MCF 10A (cell line): ENCODE measurements at regions not wholly inside any gene's neighbourhood (a gene's known extent, or its start where the extent isn't known, plus 50 kb on each side); places are given as distances from the start of the nearest gene placed in this dataset.

Source experiments
- BruUV-seq: library from RNA; stranded (reverse); fragments of 400-500 nt; replicated peaks from 2 replicates; lab custom pipeline; 2021; lab: Mats Ljungman, UMichigan
- CTCF ChIA-PET: fragments of 300-600 bp; sonication (Branson Sonifier 250); formaldehyde crosslinking; extraction: SDS; loops from one replicate; lab custom pipeline; 2021; ENCODE audit warnings: antibody characterized with exemption, inconsistent platforms; lab: Yijun Ruan, JAX
- POLR2A ChIA-PET: fragments of 300-600, 350-650 bp; sonication (Branson Sonifier 250); formaldehyde crosslinking; extraction: SDS; loops from one replicate; lab custom pipeline; 2020; ENCODE audit warnings: antibody characterized with exemption, inconsistent platforms; lab: Yijun Ruan, JAX
- DNase-seq: peaks from one replicate; pipeline ENCODE4 v3.0.0-alpha.2; 2018; ENCODE audit not compliant: unreplicated experiment
- H3K27ac Mint-ChIP-seq: one replicate; pipeline ENCODE4 v1.8.0; 2022; ENCODE audit warnings: mild to moderate bottlenecking, low read depth, mixed read lengths; ENCODE audit not compliant: unreplicated experiment
- H3K27me3 Mint-ChIP-seq: one replicate; pipeline ENCODE4 v1.8.0; 2022; ENCODE audit warnings: mixed read lengths; ENCODE audit not compliant: insufficient read depth, unreplicated experiment
- H3K36me3 Mint-ChIP-seq: one replicate; pipeline ENCODE4 v1.8.0; 2022; ENCODE audit warnings: mild to moderate bottlenecking, moderate library complexity, mixed read lengths; ENCODE audit not compliant: insufficient read depth, unreplicated experiment
- H3K4me1 Mint-ChIP-seq: one replicate; pipeline ENCODE4 v1.8.0; 2022; ENCODE audit warnings: mixed read lengths; ENCODE audit not compliant: insufficient read depth, unreplicated experiment
- H3K4me3 Mint-ChIP-seq: one replicate; pipeline ENCODE4 v1.8.0; 2022; ENCODE audit warnings: mild to moderate bottlenecking, moderate library complexity, mixed read lengths; ENCODE audit not compliant: unreplicated experiment
- H3K9me3 Mint-ChIP-seq: one replicate; pipeline ENCODE4 v1.8.0; 2022; ENCODE audit warnings: mixed read lengths; ENCODE audit not compliant: unreplicated experiment
- intact Hi-C: fragments of 100-400 bp; cut with micrococcal nuclease; formaldehyde crosslinking; loops from 2 replicates; pipeline ENCODE4 v1.14.1; 2022
- TF ChIP-seq, protein P1 (sequence below): fragments of 200-600 bp; IDR thresholded peaks from one replicate; pipeline ENCODE4 v1.8.0; 2022; ENCODE audit warnings: antibody characterized with exemption, mild to moderate bottlenecking; ENCODE audit not compliant: unreplicated experiment

DNA sequence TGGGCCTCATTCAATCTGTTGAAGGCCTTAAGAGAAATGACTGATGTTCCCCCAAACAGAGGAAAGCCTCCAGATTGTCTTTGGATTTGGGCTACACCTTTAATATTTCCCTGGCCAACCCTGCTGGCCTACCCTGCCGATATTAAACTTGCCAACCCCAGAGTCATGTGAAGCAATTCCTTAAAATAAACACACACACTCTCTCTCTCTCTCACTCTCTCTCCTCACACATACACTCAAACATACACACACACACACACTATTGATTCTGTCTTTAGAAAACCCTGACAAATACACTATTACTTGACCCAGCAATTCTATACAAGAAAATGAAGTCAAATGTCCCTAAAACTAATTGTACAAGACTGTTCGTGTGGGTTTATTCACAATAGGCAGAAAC, 109.9 kb upstream of the ST8SIA2 start:
- ChIA-PET CTCF (no interaction called here), POLR2A (no interaction called here)
- H3K27me3 Mint-ChIP-seq = peaks cover 25% of the 10 kb centered on the region
- BruUV-seq = no TSS peak
- TF ChIP-seq, protein P1, sequence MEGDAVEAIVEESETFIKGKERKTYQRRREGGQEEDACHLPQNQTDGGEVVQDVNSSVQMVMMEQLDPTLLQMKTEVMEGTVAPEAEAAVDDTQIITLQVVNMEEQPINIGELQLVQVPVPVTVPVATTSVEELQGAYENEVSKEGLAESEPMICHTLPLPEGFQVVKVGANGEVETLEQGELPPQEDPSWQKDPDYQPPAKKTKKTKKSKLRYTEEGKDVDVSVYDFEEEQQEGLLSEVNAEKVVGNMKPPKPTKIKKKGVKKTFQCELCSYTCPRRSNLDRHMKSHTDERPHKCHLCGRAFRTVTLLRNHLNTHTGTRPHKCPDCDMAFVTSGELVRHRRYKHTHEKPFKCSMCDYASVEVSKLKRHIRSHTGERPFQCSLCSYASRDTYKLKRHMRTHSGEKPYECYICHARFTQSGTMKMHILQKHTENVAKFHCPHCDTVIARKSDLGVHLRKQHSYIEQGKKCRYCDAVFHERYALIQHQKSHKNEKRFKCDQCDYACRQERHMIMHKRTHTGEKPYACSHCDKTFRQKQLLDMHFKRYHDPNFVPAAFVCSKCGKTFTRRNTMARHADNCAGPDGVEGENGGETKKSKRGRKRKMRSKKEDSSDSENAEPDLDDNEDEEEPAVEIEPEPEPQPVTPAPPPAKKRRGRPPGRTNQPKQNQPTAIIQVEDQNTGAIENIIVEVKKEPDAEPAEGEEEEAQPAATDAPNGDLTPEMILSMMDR = no peak
- DNase-seq = no peak
- H3K36me3 Mint-ChIP-seq = no peaks in the 10 kb centered on the region
- peaks cover 6% of the 10 kb centered on the region for H3K4me1 Mint-ChIP-seq
- intact Hi-C loops = no loop called here
- no peak overlapping the region for H3K4me3 Mint-ChIP-seq
- H3K9me3 Mint-ChIP-seq = no peaks in the 10 kb centered on the region
- no peak overlapping the region for H3K27ac Mint-ChIP-seq

DNA sequence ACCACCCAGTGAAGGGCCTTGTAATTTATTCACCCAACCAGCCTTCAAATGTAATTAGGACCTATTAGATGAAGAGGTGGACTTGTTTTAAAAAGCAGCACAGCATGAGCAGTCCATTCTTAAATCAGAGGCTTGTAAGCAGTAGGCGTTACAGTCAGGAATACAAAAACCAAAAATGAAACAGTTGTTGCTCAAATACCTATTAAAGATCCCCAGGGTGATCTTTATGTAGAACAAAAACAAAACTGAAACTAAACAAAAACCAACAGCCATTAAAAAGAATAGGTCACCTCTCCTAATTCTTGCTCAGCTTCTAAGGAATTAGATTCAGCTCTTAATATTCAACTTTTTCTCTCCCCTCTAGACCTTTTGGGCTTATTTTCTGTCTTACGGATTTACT, 104.9 kb upstream of the ST8SIA2 start:
- DNase-seq = no peak
- no peaks in the 10 kb centered on the region for H3K36me3 Mint-ChIP-seq
- CTCF ChIA-PET = no interaction called here
- peaks cover 6% of the 10 kb centered on the region for H3K4me1 Mint-ChIP-seq
- no peaks in the 10 kb centered on the region for H3K9me3 Mint-ChIP-seq
- H3K4me3 Mint-ChIP-seq = no peak overlapping the region
- TF ChIP-seq, protein P1 = no peak
- peaks cover 41% of the 10 kb centered on the region for H3K27me3 Mint-ChIP-seq
- H3K27ac Mint-ChIP-seq = no peak overlapping the region
- intact Hi-C loops = no loop called here
- POLR2A ChIA-PET = no interaction called here
- BruUV-seq = no TSS peak

DNA sequence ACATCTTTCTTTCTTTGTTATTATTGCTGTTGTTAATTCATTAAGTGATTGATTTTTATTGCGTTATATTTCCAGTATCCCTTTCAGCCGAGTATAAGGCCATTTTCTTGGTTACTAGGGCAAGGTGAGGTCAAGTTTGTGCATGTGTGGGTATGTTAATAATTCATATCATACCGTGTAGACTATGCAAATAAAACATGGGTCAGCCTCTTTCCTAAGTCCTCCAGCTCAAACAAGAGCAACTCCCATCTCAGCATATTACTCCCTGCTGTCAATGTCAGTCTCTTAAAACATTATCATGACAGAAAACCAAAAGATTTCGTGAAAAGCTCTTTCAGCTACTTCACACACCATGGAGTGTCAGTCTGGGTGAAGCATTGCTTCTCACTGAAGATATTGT, 103.9 kb upstream of the ST8SIA2 start:
- Mint-ChIP-seq H3K4me3 (no peak overlapping the region), H3K36me3 (no peaks in the 10 kb centered on the region), H3K9me3 (no peaks in the 10 kb centered on the region), H3K27ac (no peak overlapping the region), H3K27me3 (peaks cover 41% of the 10 kb centered on the region), H3K4me1 (peaks cover 6% of the 10 kb centered on the region)
- BruUV-seq = no TSS peak
- intact Hi-C loops = no loop called here
- POLR2A ChIA-PET = interaction anchor here (0.6 kb wide), 1 partner anchor 13 kb away, joined by 3 read pairs; no protein-coding TSS in a partner anchor
- no peak for DNase-seq
- CTCF ChIA-PET = no interaction called here
- TF ChIP-seq, protein P1 = no peak

DNA sequence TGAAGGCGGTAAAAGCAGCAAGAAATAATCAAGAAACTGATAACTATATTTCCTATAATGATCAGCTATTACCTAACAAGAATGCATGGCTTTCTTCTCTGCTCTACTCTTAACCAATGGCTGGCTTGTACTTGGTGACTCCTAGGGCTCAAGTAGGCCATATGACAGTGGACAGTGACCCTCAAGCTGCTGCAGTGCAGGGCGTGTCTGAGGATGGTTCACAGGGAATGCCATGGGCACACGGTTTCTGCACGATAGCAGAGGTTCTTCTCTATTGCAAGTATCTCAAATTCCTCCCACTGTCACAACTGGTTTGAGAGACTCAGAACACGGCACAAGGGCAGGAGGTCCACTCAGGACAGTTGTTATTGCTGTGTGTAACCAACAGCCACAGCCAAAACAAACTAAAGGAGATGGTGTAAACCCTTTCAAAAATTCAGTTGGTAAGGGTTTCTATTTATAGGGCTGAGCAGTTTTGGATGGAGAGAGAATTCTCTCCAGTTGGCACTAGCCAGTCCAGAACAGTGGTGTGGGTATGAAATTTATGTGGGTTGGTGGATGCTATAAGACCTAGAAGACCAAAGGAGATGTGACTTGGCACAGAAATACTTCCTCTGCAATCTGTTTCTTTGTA, 103.2 kb upstream of the ST8SIA2 start:
- no TSS peak for BruUV-seq
- H3K27me3 Mint-ChIP-seq = peaks cover 44% of the 10 kb centered on the region
- intact Hi-C loops = no loop called here
- H3K4me3 Mint-ChIP-seq = no peak overlapping the region
- POLR2A ChIA-PET = interaction anchor here (0.6 kb wide), 1 partner anchor 13 kb away, joined by 3 read pairs; no protein-coding TSS in a partner anchor
- no peaks in the 10 kb centered on the region for H3K9me3 Mint-ChIP-seq
- no peak for DNase-seq
- CTCF ChIA-PET = no interaction called here
- TF ChIP-seq, protein P1 = no peak
- H3K36me3 Mint-ChIP-seq = no peaks in the 10 kb centered on the region
- H3K27ac Mint-ChIP-seq = no peak overlapping the region
- peaks cover 6% of the 10 kb centered on the region for H3K4me1 Mint-ChIP-seq
